SKM-1 (cell line): ENCODE measurements at regions not wholly inside any gene's neighbourhood (a gene's known extent, or its start where the extent isn't known, plus 50 kb on each side); places are given as distances from the start of the nearest gene placed in this dataset.
"Not testable (repeated sequence)": the region's sequence is repeated elsewhere in the genome, so short reads cannot be mapped to it uniquely, and the experiment has no call there.

Source experiments
- DNase-seq: peaks from one replicate; lab custom pipeline; 2025; ENCODE audit not compliant: unreplicated experiment; lab: John Stamatoyannopoulos, UW

DNA sequence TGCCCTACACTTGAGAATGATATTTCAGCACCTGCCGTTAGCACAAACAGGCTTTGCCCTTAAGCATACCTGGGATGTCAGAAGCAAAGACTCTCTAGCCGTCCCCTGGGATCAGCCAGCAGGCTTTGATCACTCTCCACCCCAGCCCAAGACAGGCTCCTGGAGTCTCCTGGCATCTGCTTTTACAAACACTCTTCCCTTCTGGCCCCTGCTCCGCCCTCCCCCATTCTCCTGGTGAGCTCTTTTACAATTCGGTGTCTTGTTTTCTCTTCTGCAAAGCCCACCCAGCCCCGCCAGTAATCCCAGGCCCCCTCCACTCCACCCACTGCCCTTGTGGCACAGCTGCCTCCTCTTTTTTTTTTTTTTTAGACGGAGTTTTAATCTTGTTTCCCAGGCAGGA is 50.4 kb downstream of the KATNIP start:
- no peak for DNase-seq

DNA sequence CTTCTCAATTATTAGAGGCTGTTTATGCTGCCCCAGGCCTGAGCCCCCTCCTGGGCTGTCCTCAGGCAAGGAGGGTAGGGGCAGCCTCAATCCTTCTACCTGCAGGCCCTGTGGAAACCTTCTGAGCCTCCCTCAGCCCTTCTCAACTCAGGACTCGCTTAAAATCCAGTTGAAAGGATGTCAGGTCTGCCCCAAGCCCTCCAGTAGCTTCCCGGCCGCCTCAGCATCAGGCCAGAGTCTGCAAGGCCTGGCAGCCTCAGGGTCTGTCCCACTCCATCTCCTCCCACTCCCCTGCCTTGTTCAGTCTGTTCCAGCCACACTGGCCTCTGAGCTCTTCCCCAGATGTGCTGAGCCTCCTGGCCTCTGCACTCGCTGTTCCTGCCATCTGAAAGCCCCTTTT is 52.2 kb downstream of the KATNIP start:
- no peak for DNase-seq

DNA sequence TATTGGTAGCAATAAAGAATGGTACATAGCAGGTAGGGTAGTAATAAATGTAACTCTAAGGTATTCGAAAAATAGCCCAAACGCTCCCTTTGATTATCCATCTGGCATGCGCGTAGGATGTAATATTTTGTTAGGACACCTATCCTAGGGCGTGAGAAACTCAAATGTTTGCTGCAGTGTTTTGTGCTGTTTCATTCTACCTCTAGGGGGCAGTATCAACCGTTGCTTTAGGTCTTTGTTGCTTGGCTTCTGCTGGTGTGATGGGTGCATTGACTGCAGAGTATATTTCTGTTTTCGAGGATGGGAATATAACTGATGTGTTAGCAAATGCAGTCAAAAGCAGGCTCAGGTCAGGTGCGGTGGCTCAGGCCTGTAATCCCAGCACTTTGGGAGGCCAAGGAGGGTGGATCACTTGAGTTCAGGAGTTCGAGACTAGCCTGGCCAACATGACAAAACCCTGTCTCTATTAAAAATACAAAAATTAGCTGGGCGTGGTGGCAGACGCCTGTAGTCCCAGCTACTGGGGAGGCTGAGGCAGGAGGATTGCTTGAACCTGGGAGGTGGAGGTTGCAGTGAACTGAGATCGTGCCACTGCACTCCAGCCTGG is 55.7 kb downstream of the KATNIP start:
- peak; percentile 9 for DNase-seq

DNA sequence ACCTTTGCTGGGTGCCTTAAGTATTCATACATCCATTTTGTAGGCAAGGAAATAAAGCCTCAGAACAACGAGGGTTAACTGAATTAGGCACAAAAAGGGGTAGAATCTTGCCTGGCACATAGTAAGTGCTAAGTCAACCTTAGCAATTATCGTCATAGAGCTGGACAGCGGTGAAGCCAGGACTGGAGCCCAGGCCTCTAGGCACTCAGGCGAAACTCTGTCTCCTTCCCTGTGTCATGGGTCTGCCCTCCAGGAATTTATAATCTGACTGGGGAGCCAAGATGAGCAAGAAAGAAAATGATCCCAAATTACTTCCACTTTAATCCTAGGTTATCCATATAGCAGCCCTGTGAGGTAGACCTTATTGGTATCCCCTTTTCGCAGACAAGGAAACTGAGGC is 61.4 kb downstream of the KATNIP start:
- DNase-seq, result no peak

DNA sequence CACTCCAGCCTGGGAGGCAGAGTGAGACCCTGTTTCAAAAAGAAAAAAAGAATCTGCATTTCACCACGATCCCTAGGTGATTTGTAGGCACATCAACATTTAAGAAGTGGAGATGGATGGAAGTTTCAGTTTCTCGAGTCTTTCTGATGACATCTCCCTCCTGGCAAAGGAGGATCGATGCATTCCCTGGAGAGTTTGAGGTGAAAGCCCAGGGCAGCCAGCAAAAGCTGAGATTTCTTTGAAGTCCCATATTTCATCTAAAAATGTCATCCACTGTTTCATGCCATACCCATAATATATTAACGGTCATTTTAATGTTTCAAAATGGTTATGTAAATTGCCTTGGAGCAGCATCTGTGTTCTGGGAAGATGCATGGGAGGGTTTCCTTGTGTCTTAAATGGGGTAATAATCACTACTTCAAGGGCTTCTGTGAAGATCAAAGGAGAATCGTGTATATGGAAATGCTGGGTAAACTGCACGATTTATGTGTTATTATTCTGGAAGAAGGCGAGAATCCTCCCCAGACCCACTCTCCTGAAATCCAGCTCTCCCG is 63.4 kb downstream of the KATNIP start:
- no peak for DNase-seq

DNA sequence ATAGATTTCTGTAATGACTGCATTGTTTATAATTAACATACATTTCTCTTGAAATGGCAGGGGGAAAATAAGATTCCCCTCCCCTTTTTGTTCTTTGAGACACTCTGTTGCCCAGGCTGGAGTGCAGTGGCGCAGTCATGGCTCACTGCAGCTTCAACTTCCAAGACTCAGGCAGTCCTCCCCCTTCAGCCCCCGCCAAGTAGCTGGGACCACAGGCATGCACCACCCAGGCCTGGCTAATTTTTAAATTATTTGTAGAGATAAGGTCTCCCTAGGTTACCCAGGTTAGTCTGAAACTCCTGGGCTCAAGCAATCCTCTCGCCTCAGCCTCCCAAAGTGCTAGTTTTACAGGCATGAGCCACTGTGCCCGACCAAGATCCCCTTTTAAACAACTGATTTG is 67.7 kb downstream of the KATNIP start:
- DNase-seq, result no peak

DNA sequence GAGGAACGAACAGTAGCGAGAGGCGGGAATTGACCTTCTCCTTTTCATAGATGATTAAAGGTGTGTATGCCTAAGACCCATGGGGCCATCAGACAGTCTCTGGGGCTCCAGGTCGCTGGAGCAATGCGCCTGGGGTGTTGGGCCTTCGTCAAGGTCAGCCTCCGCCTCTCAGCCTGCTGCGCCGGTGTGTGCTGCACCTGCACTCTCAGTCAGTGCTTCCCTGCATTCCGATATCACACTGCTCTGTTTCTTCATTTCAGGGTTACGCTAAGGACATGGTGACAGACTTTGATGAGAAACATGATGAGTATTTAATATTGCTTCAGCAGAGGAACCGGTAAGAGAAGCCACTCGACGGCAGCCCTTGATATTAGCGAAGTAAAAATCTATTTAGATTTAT is 68.2 kb downstream of the KATNIP start:
- DNase-seq, result no peak

DNA sequence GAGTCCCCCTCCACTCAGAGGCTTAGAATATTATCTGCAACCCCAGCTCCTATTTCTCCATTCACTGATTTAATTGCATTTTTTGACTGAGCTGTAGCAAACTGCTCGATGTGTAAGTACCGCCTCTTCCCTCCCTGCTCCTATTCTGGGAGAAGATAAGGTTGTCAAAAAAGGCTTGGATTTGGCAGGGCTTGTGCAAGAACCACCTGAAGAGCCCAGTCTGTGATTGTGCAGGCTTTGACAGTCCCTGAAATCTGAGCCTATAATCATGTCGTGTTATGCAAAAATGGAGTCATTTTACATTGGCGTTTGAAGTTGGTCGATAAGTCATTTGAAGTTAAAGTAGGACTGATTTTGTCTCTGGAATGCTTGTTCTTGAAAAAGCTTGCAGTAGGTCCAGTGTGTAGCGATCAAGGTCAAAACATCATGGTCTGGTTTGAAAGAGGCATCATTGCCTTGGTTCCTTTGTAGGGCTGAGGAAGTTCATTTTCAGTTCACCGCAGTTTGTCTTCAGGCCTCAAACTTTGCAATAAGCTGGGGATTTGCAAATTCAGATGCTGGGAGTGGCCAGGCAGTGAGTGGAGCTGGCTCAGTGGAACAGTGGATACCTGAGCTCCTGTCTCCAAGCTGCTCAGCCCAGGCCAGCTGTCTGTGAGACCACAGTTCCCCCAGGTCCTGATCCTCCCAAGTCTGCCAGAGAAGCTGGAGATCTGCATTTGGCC is 68.8 kb downstream of the KATNIP start:
- no peak for DNase-seq

DNA sequence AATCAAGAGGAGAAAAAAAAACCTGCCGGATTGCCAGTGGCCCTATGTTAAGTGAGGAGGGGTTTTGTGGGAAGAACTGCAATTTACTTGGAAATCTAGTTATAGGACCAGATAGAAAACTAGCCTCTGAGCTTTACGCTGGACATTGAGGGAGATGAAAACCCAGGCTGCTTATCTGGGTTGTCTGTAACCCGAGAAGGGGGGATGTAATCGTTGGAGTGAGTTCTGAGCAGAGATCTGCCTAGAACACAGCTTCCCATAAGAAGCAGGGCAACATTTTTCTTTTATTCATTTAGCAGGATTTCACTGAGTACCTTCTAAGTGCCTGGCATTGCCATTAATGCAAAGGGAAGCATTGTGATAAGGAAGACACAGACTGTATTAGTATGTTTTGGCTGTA is 70.6 kb downstream of the KATNIP start:
- DNase-seq, result no peak

DNA sequence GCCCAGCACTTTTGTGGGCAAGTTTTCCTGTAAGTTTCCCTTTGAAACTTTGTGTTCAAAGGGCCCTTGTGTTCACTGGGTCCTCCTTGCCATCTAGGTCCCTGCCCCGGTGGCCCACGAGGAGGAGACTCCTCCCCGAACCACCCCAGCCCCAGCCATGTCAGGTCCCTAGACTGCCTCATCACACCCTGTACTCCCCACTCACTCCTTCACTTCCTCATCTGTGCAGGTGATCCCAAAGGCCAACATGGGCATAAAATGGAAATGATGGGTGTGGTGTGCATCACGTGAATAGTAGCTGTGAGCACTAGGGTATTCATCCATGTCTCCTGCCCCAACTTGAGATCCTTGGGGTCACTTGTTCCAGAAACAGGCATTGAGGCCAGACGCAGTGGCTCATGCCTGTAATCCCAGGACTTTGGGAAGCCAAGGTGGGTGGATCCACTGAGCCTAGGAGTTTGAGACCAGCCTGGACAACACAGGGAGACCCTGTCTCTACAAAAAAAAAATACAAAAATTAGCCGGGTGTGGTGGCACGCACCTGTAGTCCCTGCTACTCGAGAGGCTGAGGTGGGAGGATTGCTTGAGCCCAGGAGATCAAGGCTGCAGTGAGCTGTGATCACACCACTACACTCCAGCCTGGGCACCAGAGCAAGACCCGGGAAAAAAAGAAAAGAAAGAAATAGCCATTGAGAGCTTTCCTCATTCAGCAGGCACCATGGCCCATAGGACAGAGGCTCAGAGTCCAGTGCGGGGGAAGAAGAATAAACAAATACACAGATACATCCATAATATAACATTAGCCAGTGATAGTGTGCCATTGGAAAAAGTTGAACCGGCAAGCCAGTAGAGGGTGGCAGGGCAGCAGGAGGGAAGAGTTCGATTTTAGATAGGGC is 74.5 kb downstream of the KATNIP start:
- no peak for DNase-seq

DNA sequence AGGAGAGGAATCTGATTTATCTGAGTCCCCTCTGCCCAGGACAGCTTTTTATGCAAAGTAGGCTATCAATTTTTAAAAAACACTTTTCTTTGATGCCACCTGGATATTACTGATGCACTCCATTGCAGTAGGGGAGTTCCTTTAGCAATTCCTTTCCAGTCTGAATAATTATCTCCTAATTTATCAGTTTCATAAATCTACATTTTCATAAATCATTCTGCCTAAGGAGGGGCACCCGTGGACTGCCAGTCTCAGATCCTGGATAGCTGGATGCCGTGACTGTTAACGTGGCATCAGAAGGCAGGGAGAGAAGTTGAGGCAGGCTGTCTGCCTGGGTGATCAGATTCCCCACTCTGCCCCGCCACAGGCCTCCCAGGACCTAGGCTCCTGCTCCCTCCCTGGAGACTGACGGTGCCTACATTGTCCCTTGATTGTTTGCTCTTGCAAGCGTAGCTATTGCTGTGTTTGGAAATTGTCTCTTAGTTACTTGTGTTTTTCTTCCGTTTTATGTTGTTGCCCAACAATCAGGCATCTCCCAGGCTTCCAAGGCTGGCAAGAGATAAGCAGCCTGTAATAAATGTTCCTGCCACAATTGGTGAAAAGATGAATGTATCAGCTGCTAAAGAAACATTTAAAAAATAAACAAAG is 75.2 kb downstream of the KATNIP start:
- DNase-seq, result no peak

DNA sequence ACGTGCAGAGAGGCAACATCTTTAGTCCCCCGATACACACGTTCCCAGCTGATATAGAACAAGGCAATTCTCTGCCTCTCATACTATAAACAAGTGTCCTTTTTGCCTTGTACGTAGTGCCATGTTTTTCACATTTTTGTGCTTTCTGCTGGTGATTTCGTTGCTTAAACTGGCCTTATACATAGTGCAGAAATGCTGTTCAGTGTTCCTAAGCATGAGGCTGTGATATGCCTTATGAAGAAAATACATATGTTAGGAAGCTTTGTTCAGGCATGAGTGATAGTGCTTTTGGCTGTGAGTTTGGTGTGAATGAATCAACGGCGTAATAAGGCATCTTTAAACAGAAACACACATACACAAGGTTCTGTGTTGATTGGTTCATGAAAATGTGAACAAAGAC is 77.2 kb downstream of the KATNIP start:
- no peak for DNase-seq

DNA sequence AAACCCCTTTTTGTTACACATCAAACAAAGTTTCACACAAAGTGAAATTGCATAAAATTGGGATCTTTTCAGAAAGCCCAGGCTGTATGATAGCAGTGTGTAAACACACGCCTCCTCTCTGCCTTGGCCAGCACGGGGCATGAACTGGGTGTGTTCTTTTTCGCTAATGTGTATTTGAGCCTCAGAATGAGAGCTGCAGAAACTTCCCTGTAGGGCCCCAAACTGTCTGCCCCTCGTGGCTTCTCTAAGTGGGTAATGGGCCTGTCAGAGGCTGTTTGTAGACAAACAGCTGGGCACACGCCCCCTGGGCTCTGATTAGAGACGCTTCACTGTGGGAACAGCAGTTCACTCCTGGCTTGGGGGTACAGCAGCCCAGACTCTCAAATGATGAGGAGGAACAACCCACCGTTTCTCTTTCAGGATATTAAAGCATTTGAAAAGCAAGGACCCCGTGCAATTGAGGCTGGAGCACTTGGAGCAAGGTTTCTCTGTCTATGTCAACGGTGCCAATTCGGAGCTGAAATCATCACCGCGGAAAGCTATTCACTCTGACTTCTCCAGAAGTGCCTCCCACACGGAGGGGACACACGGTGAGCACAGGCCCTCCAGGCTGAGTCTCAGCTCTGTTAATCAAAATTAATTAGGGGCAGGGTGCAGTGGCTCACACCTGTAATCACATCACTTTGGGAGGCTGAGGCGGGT is 78.4 kb downstream of the KATNIP start:
- no peak for DNase-seq

DNA sequence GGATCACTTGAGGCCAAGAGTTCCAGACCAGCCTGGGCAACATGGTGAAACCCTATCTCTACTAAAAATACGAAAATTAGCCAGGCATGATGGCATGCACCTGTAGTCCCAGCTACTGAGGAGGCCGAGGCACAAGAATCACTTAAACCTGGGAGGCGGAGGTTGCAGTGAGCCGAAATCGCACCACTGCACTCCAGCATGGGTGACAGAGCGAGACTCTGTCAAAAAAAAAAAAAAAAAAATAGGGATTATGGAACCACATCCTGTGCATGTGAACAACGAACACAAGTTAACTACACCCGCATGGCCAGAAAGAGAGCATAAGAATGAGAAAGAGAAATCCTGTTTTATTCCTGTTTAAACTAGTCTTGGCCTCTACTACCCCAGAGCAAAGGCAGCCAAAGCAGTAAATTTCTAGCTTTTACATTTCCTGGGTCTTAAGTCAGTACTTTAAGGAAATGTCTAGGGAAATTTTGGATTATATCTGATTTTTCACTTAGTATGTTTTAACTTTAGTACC is 79.1 kb downstream of the KATNIP start:
- not testable (repeated sequence) for DNase-seq

DNA sequence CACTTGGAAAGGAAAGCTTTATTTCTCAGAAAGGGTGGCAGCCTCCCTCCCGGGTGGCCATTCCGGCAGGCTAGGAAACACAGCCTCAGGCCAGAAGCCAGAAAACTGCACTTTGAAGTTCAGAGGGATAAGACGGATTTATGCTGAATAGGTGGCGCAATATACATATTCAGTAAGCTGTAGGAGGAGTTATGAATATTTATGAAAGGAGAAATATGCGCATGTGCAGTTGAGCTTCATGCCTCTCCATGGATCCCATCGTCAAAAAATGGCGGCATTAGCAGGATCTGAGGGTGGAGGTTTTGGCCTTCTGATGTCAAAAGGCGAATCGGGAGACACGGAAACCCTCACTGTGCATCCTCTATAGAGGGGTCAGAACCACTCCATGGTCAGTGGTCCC is 82.3 kb downstream of the KATNIP start:
- no peak for DNase-seq

DNA sequence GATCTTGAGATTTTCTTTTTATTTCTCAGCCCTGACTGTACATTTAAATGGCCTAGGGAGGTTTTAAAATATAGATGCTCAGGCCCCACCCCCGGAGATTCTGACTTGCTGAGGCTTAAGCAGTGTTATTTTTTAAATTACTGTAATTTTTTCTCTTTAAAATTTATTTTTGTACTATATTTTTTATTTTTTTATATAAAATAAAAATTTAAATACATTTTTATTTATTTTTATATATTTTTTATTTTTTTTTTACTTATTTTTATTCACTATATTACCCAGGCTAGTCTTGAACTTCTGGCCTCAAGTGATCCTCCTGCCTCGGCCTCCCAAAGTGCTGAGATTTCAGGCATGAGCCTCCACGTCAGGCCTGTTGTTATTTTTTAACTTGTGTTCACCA is 83.3 kb downstream of the KATNIP start:
- no peak for DNase-seq

DNA sequence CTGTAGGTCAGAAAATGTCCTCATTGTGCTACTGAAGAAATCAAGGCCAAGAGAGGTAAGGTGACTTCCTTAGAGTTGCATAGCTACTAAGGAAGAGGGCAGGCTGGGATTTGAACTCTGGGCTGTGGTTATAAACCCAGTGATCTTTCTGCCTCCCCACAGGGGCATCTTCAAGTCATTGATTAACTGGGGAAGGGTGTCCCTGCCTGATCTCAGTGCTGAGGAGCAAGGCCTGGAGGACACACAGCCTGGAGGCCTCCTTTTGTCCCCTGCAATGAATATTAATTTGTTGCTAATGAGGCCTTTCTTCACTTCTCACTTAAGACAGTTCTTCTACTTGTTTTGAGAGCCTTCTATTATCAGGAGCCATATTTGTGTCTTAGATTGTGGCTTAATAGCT is 83.8 kb downstream of the KATNIP start:
- no peak for DNase-seq

DNA sequence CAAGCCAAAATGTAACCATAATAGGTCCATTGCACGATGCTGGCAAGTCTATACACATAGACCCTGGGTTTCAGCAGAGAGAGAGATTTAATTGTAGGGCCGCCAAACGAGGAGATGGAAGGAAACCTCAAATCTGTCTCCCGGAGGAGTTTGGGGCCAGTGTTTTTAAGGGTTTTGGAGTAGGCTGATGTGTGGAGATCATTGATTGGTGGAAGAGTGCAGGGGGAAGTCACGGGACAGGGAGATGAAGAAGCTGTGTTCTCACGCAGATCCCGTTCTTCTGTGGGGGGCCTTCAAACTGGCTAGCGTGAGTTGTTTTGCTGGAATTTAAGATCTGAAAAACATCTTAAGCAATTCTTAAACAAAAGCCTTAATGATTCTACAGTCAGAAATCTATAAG is 84.8 kb downstream of the KATNIP start:
- no peak for DNase-seq

DNA sequence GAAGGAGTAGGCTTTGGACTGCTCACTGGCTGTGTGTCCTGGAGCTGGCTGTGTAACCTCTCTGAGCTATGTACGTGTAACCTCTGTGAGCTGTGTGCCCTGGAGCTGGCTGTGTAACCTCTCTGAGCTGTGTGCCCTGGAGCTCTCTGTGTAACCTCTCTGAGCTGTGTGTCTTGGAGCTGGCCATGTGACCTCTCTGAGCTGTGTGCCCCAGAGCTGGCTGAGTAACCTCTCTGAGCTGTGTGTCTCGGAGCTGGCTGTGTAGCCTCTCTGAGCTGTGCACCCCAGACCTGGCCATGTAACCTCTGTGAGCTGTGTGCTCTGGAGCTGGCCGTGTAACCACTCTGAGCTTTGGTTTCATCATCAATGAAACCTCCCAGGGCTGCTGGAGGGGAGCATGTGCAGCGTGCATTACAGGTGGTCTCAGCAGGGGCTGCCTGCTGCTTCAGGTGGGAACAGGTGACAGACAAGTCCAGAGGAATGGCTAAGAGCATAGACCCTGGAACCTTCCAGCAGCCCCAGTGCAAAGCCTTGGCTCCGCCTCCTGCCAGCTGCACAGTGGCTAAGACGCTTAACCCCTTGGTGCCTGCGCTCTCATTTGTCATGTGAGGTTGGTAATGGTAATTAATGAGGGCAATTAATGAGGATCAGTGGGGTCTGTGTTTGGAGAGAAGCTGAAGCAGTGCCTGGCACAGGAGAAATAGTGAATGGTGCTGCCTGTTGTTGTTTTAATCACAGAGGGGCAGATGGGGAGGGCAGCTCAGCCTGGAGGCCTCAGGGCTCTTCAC is 86.7 kb downstream of the KATNIP start:
- DNase-seq, result no peak
